K562 (cell line): ENCODE measurements at regions not wholly inside any gene's neighbourhood (a gene's known extent, or its start where the extent isn't known, plus 50 kb on each side); places are given as distances from the start of the nearest gene placed in this dataset.

Source experiments
- ATAC-seq: fragments of 200-7000 bp; cut with Tn5 transposase; 3 replicates; pipeline ENCODE4 v1.9.1; 2020; ENCODE audit warnings: moderate library complexity
- BruUV-seq: library from RNA; stranded (reverse); fragments of 400-500 nt; replicated peaks from 2 replicates; lab custom pipeline; 2021; lab: Mats Ljungman, UMichigan
- CTCF ChIA-PET: fragments of 300-600 bp; formaldehyde crosslinking; extraction: SDS; loops from one replicate; lab custom pipeline; 2021; ENCODE audit warnings: low intra/inter-chr PET ratio; lab: Yijun Ruan, JAX
- POLR2A ChIA-PET: fragments of 300-600, 350-650 bp; sonication (Branson Sonifier 250); formaldehyde crosslinking; extraction: SDS; loops from one replicate; lab custom pipeline; 2021; ENCODE audit warnings: antibody characterized with exemption, inconsistent platforms; lab: Yijun Ruan, JAX
- DNase-seq, 4 experiments: peaks; one replicate each; pipeline versions ENCODE4 v3.0.0 to v3.0.0-alpha.2; 2011 to 2018; ENCODE audit warnings: low spot score in 3 of 4, mixed read lengths in 3 of 4; ENCODE audit errors: extremely low read depth in 1 of 4
- FAIRE-seq: peaks from 2 replicates; lab custom pipeline; 2011; peaks lifted over from hg19 to GRCh38; lab: Jason Lieb, UNC
- H2AFZ ChIP-seq: 2 replicates; pipeline ENCODE4 v1.6.0; 2011; ENCODE audit warnings: low read depth, low read length, control low read depth, inconsistent platforms
- H3K27ac ChIP-seq: fragments of 200-600 bp; 3 replicates; pipeline ENCODE4 v1.8.0; 2011; ENCODE audit warnings: low read depth, mild to moderate bottlenecking, control low read depth, inconsistent platforms, low read length, moderate library complexity, mixed read lengths; ENCODE audit errors: extremely low read depth
- H3K27me3 ChIP-seq, 2 experiments: fragments of 300-600 bp in 1 of 2; 2 replicates in 1 of 2; 3 replicates in 1 of 2; pipeline versions ENCODE4 v1.6.0 to v1.8.0; 2011; ENCODE audit warnings: inconsistent platforms in 2 of 2, low read length in 2 of 2, mild to moderate bottlenecking in 1 of 2, mixed read lengths in 1 of 2, moderate library complexity in 1 of 2; ENCODE audit not compliant: control insufficient read depth in 2 of 2, insufficient read depth in 2 of 2
- H3K36me3 ChIP-seq: fragments of 300-600 bp; 3 replicates; pipeline ENCODE4 v1.8.0; 2011; ENCODE audit warnings: mild to moderate bottlenecking, low read length, inconsistent platforms; ENCODE audit not compliant: control insufficient read depth, insufficient read depth
- H3K4me1 ChIP-seq, 2 experiments: fragments of 200-600 bp in 1 of 2; replicated peaks in 1 of 2; 2 replicates in 1 of 2; 3 replicates in 1 of 2; pipeline versions ENCODE4 v1.5.1 to v1.8.0; 2011; ENCODE audit warnings: inconsistent platforms in 2 of 2, low read length in 2 of 2, mild to moderate bottlenecking in 1 of 2, mixed read lengths in 1 of 2, moderate library complexity in 1 of 2; ENCODE audit not compliant: control insufficient read depth in 2 of 2, insufficient read depth in 2 of 2
- H3K4me2 ChIP-seq: 2 replicates; pipeline ENCODE4 v1.6.1; 2011; ENCODE audit warnings: low read length, control low read depth, inconsistent platforms, mixed read lengths; ENCODE audit not compliant: insufficient read depth
- H3K4me3 ChIP-seq: fragments of 200-600 bp; sonication (generic), shearing (Covaris generic); 2 replicates; pipeline ENCODE4 v1.5.1; 2016; ENCODE audit warnings: control low read depth, inconsistent platforms
- H3K79me2 ChIP-seq: fragments of 200-600 bp; 3 replicates; pipeline ENCODE4 v1.8.0; 2011; ENCODE audit warnings: low read length, inconsistent platforms; ENCODE audit not compliant: control insufficient read depth, insufficient read depth
- H3K9ac ChIP-seq, 2 experiments: 2 replicates each; pipeline versions ENCODE4 v1.6.0 to v1.6.1; 2011; ENCODE audit warnings: low read depth in 2 of 2, low read length in 2 of 2, control low read depth in 1 of 2, inconsistent platforms in 1 of 2, mild to moderate bottlenecking in 1 of 2, mixed read lengths in 1 of 2; ENCODE audit not compliant: insufficient read depth in 1 of 2
- H3K9me1 ChIP-seq: one replicate; pipeline ENCODE4 v1.6.0; 2011; ENCODE audit warnings: inconsistent platforms, mild to moderate bottlenecking, low read length, moderate library complexity; ENCODE audit not compliant: control insufficient read depth, insufficient read depth
- H3K9me3 ChIP-seq: replicated peaks from 2 replicates; pipeline ENCODE4 v1.5.1; 2011; ENCODE audit warnings: low read depth, low read length, inconsistent platforms; ENCODE audit not compliant: control insufficient read depth, insufficient read depth
- H4K20me1 ChIP-seq: replicated peaks from 2 replicates; pipeline ENCODE4 v1.6.1; 2011; ENCODE audit warnings: low read length, inconsistent platforms, mixed read lengths; ENCODE audit not compliant: control insufficient read depth, insufficient read depth
- FOXK1 ChIP-seq: sonication (generic); formaldehyde crosslinking; IDR thresholded peaks from 2 replicates; pipeline ENCODE4 v1.8.0; 2022; ENCODE audit warnings: missing genetic modification reagents, mild to moderate bottlenecking, borderline replicate concordance
- HCFC1 ChIP-seq: IDR thresholded peaks from 2 replicates; pipeline ENCODE4 v1.6.1; 2012; ENCODE audit warnings: low read depth, low read length, improper control_type of control experiment
- HLTF ChIP-seq: fragments of 450-650 bp; IDR thresholded peaks from 2 replicates; pipeline ENCODE4 v1.6.1; 2016
- L3MBTL2 ChIP-seq: fragments of 450-650 bp; IDR thresholded peaks from 2 replicates; pipeline ENCODE4 v1.6.1; 2016; ENCODE audit warnings: mild to moderate bottlenecking, moderate library complexity
- MXI1 ChIP-seq: IDR thresholded peaks from 2 replicates; pipeline ENCODE4 v1.6.1; 2011; ENCODE audit warnings: low read depth, mild to moderate bottlenecking, improper control_type of control experiment, low read length
- NCOR1 ChIP-seq: fragments of 450-650 bp; IDR thresholded peaks from 2 replicates; pipeline ENCODE4 v1.6.1; 2016; ENCODE audit warnings: mild to moderate bottlenecking, moderate library complexity
- RBBP5 ChIP-seq: fragments of 200-600 bp; sonication (generic); IDR thresholded peaks from 2 replicates; pipeline ENCODE4 v1.6.1; 2012; ENCODE audit warnings: borderline replicate concordance, mild to moderate bottlenecking, low read length, control low read depth, inconsistent platforms; ENCODE audit not compliant: insufficient read depth, poor library complexity, severe bottlenecking
- TAF15 ChIP-seq: fragments of 200-400 bp; formaldehyde crosslinking; IDR thresholded peaks from 2 replicates; pipeline ENCODE4 v1.6.1; 2017; ENCODE audit warnings: mild to moderate bottlenecking, low read depth, low read length, moderate library complexity
- UBTF ChIP-seq, 2 experiments: IDR thresholded peaks; 2 replicates each; pipeline ENCODE4 v1.6.1; 2012; ENCODE audit warnings: improper control_type of control experiment in 2 of 2, low read depth in 2 of 2, low read length in 2 of 2, borderline replicate concordance in 1 of 2
- ZNF507 ChIP-seq: conservative IDR thresholded peaks from 2 replicates; pipeline ENCODE4 v1.6.1; 2017; ENCODE audit warnings: missing genetic modification characterization, missing compliant biosample characterization
- ZNF707 ChIP-seq: fragments of 250-450 bp; sonication (Bioruptor Pico); conservative IDR thresholded peaks from 2 replicates; pipeline ENCODE4 v1.8.0; 2022; ENCODE audit warnings: inconsistent platforms, mild to moderate bottlenecking, moderate library complexity
- WGBS: fragments of 100-300 bp; shearing (Covaris generic); methylation state at CpG from one replicate; pipeline ENCODE4 v1.1.6; 2016; ENCODE audit warnings: low coverage, mixed read lengths; ENCODE audit not compliant: insufficient coverage; ENCODE audit errors: missing lambda C conversion rate; 5-methylcytosine and 5-hydroxymethylcytosine counted together
- in situ Hi-C: fragments of 300-500 bp; cut with MboI; formaldehyde crosslinking; loops from 4 replicates; pipeline ENCODE4 v1.15.0; 2018; ENCODE audit warnings: inconsistent platforms, mixed read lengths
- intact Hi-C: fragments of 100-400 bp; cut with micrococcal nuclease; formaldehyde crosslinking; loops from 2 replicates; pipeline ENCODE4 v1.14.2; 2022

GRCh38 chr16:49081554-49081953 is 200.1 kb downstream of the CBLN1 start:
- H3K4me3 ChIP-seq: no peak overlapping the region
- WGBS: 0% methylated on average over 3 of the region's 3 CpGs
- CTCF ChIA-PET: no interaction called here
- H3K9ac ChIP-seq: no peak overlapping the region
- TF ChIP-seq NCOR1 (no peak), TAF15 (no peak), ZNF507 (tag) (no peak), HLTF (no peak), MXI1 (no peak), RBBP5 (no peak), L3MBTL2 (no peak), HCFC1 (no peak), ZNF707 (no peak), UBTF (IDR thresholded peaks at IDR 0.05; ENCODE audit: borderline replicate concordance in 1 of 2, low read depth in 2 of 2, low read length in 2 of 2) (no peak), FOXK1 (no peak)
- FAIRE-seq (no peak), ATAC-seq (no peak), DNase-seq (no peak)
- H3K27me3 ChIP-seq: no peaks in the 10 kb centered on the region
- no peak overlapping the region for H2AFZ ChIP-seq
- H3K4me1 ChIP-seq: no peaks in the 10 kb centered on the region
- H3K4me2 ChIP-seq: no peak overlapping the region
- H4K20me1 ChIP-seq: no peaks in the 10 kb centered on the region
- H3K9me3 ChIP-seq: 0 out of 2 replicates have a peak, but pooled peaks cover 3% of the 10 kb centered on the region
- H3K27ac ChIP-seq: no peak overlapping the region
- H3K9me1 ChIP-seq: no peaks in the 10 kb centered on the region
- no peaks in the 10 kb centered on the region for H3K36me3 ChIP-seq
- POLR2A ChIA-PET: no interaction called here
- no peaks in the 10 kb centered on the region for H3K79me2 ChIP-seq
- intact Hi-C loops: no loop called here
- in situ Hi-C loops: no loop called here
- no TSS peak for BruUV-seq
